Common myeloid progenitor, CD34-positive (primary cell): ENCODE measurements at regions not wholly inside any gene's neighbourhood (a gene's known extent, or its start where the extent isn't known, plus 50 kb on each side); places are given as distances from the start of the nearest gene placed in this dataset.

Experiments
- CTCF ChIA-PET: fragments of 350-600 bp; sonication (Branson Sonifier 250); formaldehyde crosslinking; loops from one replicate; lab custom pipeline; 2021; ENCODE audit warnings: antibody characterized with exemption; lab: Charles Lee
- POLR2A ChIA-PET: fragments of 350-600 bp; sonication (Branson Sonifier 250); formaldehyde crosslinking; loops from one replicate; lab custom pipeline; 2021; ENCODE audit warnings: antibody characterized with exemption; lab: Charles Lee
- DNase-seq, 3 donors: peaks; one replicate each; pipeline versions ENCODE4 v3.0.0 to v3.0.0-alpha.2; 2013
- H3K27ac ChIP-seq, 2 experiments: 1 replicate in 1 of 2; 2 replicates in 1 of 2; pipeline ENCODE4 v1.7.0; 2013; ENCODE audit warnings: inconsistent platforms in 2 of 2, low read length in 2 of 2, mild to moderate bottlenecking in 2 of 2, low read depth in 1 of 2, moderate library complexity in 1 of 2; ENCODE audit not compliant: severe bottlenecking in 2 of 2, insufficient read depth in 1 of 2, poor library complexity in 1 of 2
- H3K27me3 ChIP-seq, 5 experiments: replicated peaks in 2 of 5; 1 replicate in 3 of 5; 2 replicates in 2 of 5; pipeline versions ENCODE4 v1.6.1 to v1.7.0; 2013; ENCODE audit warnings: low read length in 4 of 5, mild to moderate bottlenecking in 2 of 5, moderate library complexity in 2 of 5, inconsistent platforms in 1 of 5; ENCODE audit not compliant: insufficient read depth in 5 of 5, control insufficient read depth in 4 of 5
- H3K36me3 ChIP-seq, 4 experiments: 1 replicate in 2 of 4; 2 replicates in 2 of 4; pipeline versions ENCODE4 v1.6.1 to v1.7.0; 2013; ENCODE audit warnings: low read length in 3 of 4, control low read depth in 1 of 4, mild to moderate bottlenecking in 1 of 4; ENCODE audit not compliant: control insufficient read depth in 4 of 4, insufficient read depth in 4 of 4
- H3K4me1 ChIP-seq, 4 experiments: 1 replicate in 3 of 4; 2 replicates in 1 of 4; pipeline versions ENCODE4 v1.6.1 to v1.7.1; 2013; ENCODE audit warnings: low read length in 3 of 4, mild to moderate bottlenecking in 3 of 4, control low read depth in 1 of 4, inconsistent platforms in 1 of 4, moderate library complexity in 1 of 4; ENCODE audit not compliant: control insufficient read depth in 4 of 4, insufficient read depth in 4 of 4; ENCODE audit errors: control extremely low read depth in 1 of 4
- H3K4me3 ChIP-seq, 7 experiments: 1 replicate in 4 of 7; 2 replicates in 3 of 7; pipeline versions ENCODE4 v1.5.1 to v1.7.0; 2013; ENCODE audit warnings: mild to moderate bottlenecking in 7 of 7, low read length in 6 of 7, moderate library complexity in 6 of 7, inconsistent platforms in 2 of 7, low read depth in 2 of 7, control low read depth in 1 of 7; ENCODE audit not compliant: insufficient read depth in 4 of 7, control insufficient read depth in 1 of 7; ENCODE audit errors: extremely low read depth in 1 of 7
- H3K9me3 ChIP-seq, 5 experiments: 1 replicate in 4 of 5; 2 replicates in 1 of 5; pipeline versions ENCODE4 v1.6.1 to v1.7.1; 2013; ENCODE audit warnings: low read length in 4 of 5, mild to moderate bottlenecking in 2 of 5, inconsistent platforms in 1 of 5, low read depth in 1 of 5, moderate library complexity in 1 of 5; ENCODE audit not compliant: control insufficient read depth in 4 of 5, insufficient read depth in 2 of 5; ENCODE audit errors: control extremely low read depth in 1 of 5
- WGBS: methylation state at CpG from one replicate; pipeline ENCODE4 v1.1.5; 2013; ENCODE audit not compliant: insufficient coverage; 5-methylcytosine and 5-hydroxymethylcytosine counted together

GRCh38 chr11:101279728-101280127, 150.1 kb upstream of the PGR start:
- no peaks in the 10 kb centered on the region for H3K4me1 ChIP-seq
- no peak overlapping the region for H3K4me3 ChIP-seq
- no peak for DNase-seq
- no peaks in the 10 kb centered on the region for H3K36me3 ChIP-seq
- no peaks in the 10 kb centered on the region for H3K27me3 ChIP-seq
- ChIA-PET CTCF (no interaction called here), POLR2A (no interaction called here)
- H3K27ac ChIP-seq = no peak overlapping the region
- peaks cover 0 to 1% (median 0%) of the 10 kb centered on the region in 5 experiments for H3K9me3 ChIP-seq
- no CpG with 5 or more reads among the region's 1 CpG for WGBS

DNA sequence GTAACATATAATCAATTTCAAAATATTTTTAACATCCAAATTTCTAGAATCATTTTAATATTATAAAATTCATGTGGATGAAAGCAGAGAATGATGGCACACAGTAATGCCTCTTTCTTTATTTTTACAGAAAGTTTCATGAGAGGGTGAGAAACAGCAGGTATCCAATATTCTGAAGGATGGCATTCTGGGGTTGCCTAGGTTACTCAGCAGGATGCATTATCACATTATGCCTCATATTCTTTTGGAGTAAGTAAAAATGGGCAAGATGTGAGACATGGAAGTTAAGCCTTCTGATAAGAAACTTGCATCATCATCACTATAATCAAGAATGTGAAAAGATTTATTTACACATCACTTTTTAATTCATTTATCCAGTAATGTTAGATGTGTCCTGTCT, 148.7 kb upstream of the PGR start:
- Histone ChIP-seq H3K27me3 (no peaks in the 10 kb centered on the region), H3K4me1 (no peaks in the 10 kb centered on the region), H3K36me3 (no peaks in the 10 kb centered on the region), H3K4me3 (no peak overlapping the region), H3K27ac (no peak overlapping the region), H3K9me3 (peaks cover 0 to 1% (median 0%) of the 10 kb centered on the region in 5 experiments)
- no peak for DNase-seq
- ChIA-PET CTCF (no interaction called here), POLR2A (no interaction called here)

GRCh38 chr11:101277036-101277435, 147.4 kb upstream of the PGR start:
- no peak overlapping the region for H3K27ac ChIP-seq
- H3K4me1 ChIP-seq = no peaks in the 10 kb centered on the region
- no peak overlapping the region for H3K4me3 ChIP-seq
- peaks cover 0 to 1% (median 0%) of the 10 kb centered on the region in 5 experiments for H3K9me3 ChIP-seq
- no peaks in the 10 kb centered on the region for H3K27me3 ChIP-seq
- ChIA-PET POLR2A (no interaction called here), CTCF (no interaction called here)
- DNase-seq = no peak
- no peaks in the 10 kb centered on the region for H3K36me3 ChIP-seq
- WGBS = no CpG with 5 or more reads among the region's 1 CpG

DNA sequence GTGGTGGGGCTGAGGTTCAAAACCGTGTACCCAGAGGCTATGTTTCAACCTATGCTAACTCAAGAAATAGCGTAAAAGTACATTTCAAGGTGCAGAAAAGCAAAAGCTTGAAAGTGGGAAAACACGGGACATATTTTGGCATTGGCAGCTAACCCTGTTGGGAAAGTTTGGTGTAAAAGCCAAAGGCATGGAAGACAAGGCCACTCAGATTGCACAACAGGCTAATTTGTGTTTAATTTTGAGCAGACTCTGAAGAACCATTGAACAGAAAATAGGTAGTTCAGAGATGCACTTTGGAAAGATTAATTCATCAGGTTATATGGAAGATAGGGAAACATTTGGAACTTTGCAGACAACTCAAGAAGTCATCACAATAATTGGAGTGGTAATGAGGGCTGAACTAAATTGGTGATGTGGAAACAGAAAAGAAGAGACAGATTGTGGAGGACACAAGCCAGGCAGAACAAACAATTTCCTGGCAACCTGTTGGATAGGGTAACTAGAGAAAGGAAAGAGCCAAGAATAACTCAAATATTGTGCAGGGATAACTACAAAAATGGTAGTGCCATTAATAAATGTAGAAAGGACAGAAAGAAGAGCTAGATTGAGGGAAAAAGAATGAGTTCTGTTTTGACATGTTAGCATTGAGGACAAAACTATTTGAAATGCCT, 140.5 kb upstream of the PGR start:
- Histone ChIP-seq H3K27ac (no peak overlapping the region), H3K27me3 (no peaks in the 10 kb centered on the region), H3K9me3 (no peaks in the 10 kb centered on the region), H3K4me3 (no peak overlapping the region), H3K4me1 (no peaks in the 10 kb centered on the region), H3K36me3 (no peaks in the 10 kb centered on the region)
- POLR2A ChIA-PET = no interaction called here
- no peak for DNase-seq
- CTCF ChIA-PET = no interaction called here
- 93% methylated on average over 2 of the region's 3 CpGs for WGBS

- no peaks in the 10 kb centered on the region for H3K4me1 ChIP-seq
- POLR2A ChIA-PET = no interaction called here
- 86% methylated on average over 2 of the region's 2 CpGs for WGBS
- no peak overlapping the region for H3K27ac ChIP-seq
- no peak overlapping the region for H3K4me3 ChIP-seq
- no peaks in the 10 kb centered on the region for H3K36me3 ChIP-seq
- no peaks in the 10 kb centered on the region for H3K27me3 ChIP-seq
- CTCF ChIA-PET = no interaction called here
- H3K9me3 ChIP-seq = no peaks in the 10 kb centered on the region
- no peak for DNase-seq
Measured at GRCh38 chr11:101269390-101269789, 139.8 kb upstream of the PGR start.

DNA sequence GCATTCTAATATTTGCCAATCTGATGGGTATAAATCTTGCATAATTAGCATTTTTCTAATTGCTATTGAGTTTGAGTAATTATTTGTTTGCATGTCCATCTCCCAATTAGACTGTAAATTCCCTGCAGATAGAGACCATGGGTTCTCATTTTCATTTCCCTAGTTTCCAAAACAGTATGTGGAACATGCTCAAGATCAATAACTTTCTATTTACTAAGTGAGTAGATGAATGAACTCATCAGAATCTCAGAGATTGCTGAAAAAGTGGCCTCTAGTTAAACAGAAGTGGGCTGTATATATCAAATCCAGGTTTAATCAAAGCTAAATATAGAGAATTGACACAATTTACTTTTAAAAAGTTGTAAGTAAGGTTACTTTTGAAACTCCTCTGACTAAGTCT, 138.0 kb upstream of the PGR start:
- Histone ChIP-seq H3K27ac (no peak overlapping the region), H3K36me3 (no peaks in the 10 kb centered on the region), H3K9me3 (no peaks in the 10 kb centered on the region), H3K27me3 (no peaks in the 10 kb centered on the region), H3K4me3 (no peak overlapping the region), H3K4me1 (no peaks in the 10 kb centered on the region)
- DNase-seq = no peak
- CTCF ChIA-PET = no interaction called here
- POLR2A ChIA-PET = no interaction called here

GRCh38 chr11:101264306-101264705, 134.7 kb upstream of the PGR start:
- POLR2A ChIA-PET = no interaction called here
- WGBS = 78% methylated on average over 3 of the region's 4 CpGs

More at GRCh38 chr11:101264306-101264705, 134.7 kb upstream of the PGR start:
- Histone ChIP-seq H3K9me3 (no peaks in the 10 kb centered on the region), H3K36me3 (no peaks in the 10 kb centered on the region), H3K4me3 (no peak overlapping the region), H3K4me1 (no peaks in the 10 kb centered on the region), H3K27ac (no peak overlapping the region), H3K27me3 (no peaks in the 10 kb centered on the region)
- no peak for DNase-seq
- CTCF ChIA-PET = no interaction called here
